Spleen (tissue), 11 donors: ENCODE measurements at regions not wholly inside any gene's neighbourhood (a gene's known extent, or its start where the extent isn't known, plus 50 kb on each side); places are given as distances from the start of the nearest gene placed in this dataset.

Experiments used
- DNase-seq: peaks from one replicate; pipeline ENCODE4 v3.0.0-alpha.2; 2020
- H3K27ac ChIP-seq, 8 donors: fragments of 200-600 bp; sonication (generic) in 7 of 8; 1 replicate in 4 of 8; 2 replicates in 4 of 8; pipeline versions ENCODE4 v1.5.0 to v1.8.0; 2016 to 2021; ENCODE audit warnings: inconsistent platforms in 4 of 8, mild to moderate bottlenecking in 4 of 8, moderate library complexity in 1 of 8
- H3K27me3 ChIP-seq, 7 donors: fragments of 200-600 bp; sonication (generic) in 6 of 7; replicated peaks in 1 of 7; 1 replicate in 4 of 7; 2 replicates in 3 of 7; pipeline versions ENCODE4 v1.5.0 to v1.8.0; 2016 to 2021; ENCODE audit warnings: inconsistent platforms in 3 of 7, mild to moderate bottlenecking in 1 of 7
- H3K36me3 ChIP-seq, 6 donors: fragments of 200-600 bp; sonication (generic) in 5 of 6; 1 replicate in 4 of 6; 2 replicates in 2 of 6; pipeline versions ENCODE4 v1.5.0 to v1.8.0; 2016 to 2021; ENCODE audit warnings: inconsistent platforms in 2 of 6
- H3K4me1 ChIP-seq, 6 donors: fragments of 200-600 bp; sonication (generic) in 5 of 6; 1 replicate in 3 of 6; 2 replicates in 3 of 6; pipeline versions ENCODE4 v1.5.0 to v1.8.0; 2016 to 2021; ENCODE audit warnings: inconsistent platforms in 3 of 6
- H3K4me3 ChIP-seq, 8 donors: fragments of 200-600 bp; sonication (generic) in 7 of 8; 1 replicate in 4 of 8; 2 replicates in 4 of 8; pipeline versions ENCODE4 v1.5.0 to v1.8.0; 2016 to 2021; ENCODE audit warnings: inconsistent platforms in 4 of 8, mild to moderate bottlenecking in 4 of 8, moderate library complexity in 2 of 8
- H3K9me3 ChIP-seq, 8 donors: fragments of 200-600 bp; sonication (generic) in 7 of 8; 1 replicate in 4 of 8; 2 replicates in 4 of 8; pipeline versions ENCODE4 v1.5.0 to v1.8.0; 2016 to 2021; ENCODE audit warnings: inconsistent platforms in 4 of 8
- CTCF ChIP-seq, 11 experiments: fragments of 200-600 bp in 7 of 11; fragments of 450-650 bp in 4 of 11; sonication (generic) in 4 of 11; IDR thresholded peaks in 8 of 11; conservative IDR thresholded peaks in 3 of 11; 1 replicate in 7 of 11; 2 replicates in 4 of 11; pipeline versions ENCODE4 v1.4.0 to v1.8.0; 2016 to 2021; ENCODE audit warnings: antibody characterized with exemption in 11 of 11, inconsistent platforms in 4 of 11, mild to moderate bottlenecking in 1 of 11
- POLR2A ChIP-seq, 3 donors: fragments of 450-650 bp; IDR thresholded peaks; one replicate each; pipeline ENCODE4 v1.5.1; 2017; ENCODE audit warnings: antibody characterized with exemption in 3 of 3, mild to moderate bottlenecking in 1 of 3
- POLR2AphosphoS5 ChIP-seq, 3 donors: sonication (generic); formaldehyde crosslinking; IDR thresholded peaks; one replicate each; pipeline ENCODE4 v1.5.1; 2017; ENCODE audit warnings: antibody characterized with exemption in 3 of 3
- WGBS, 5 donors: extraction: QIAGEN DNeasy Blood & Tissue Kit in 3 of 5; methylation state at CpG; one replicate each; pipeline versions ENCODE4 v1.1.5 to v1.1.7; 2013 to 2018; 5-methylcytosine and 5-hydroxymethylcytosine counted together
- intact Hi-C: fragments of 100-400 bp; cut with DNase I; formaldehyde crosslinking; loops from one replicate; pipeline ENCODE4 v1.15.0; 2023; ENCODE audit warnings: low total_unique reads
- donor health status: healthy with polysubstance abuse.
- donor health status: DM: no; HTN: no; CAD: no; lungs with moderate emphysema.
- donor health status: DM: no; HTN: no; CAD: no.
- donor health status: Bipolar disorder and iron deficiency.
- donor health status: healthy.
- donor health status: DM: no; HTN: no; CAD: no.
- donor health status: DM: yes; HTN: yes; CAD: no.

GRCh38 chr9:99718631-99719030, 103.1 kb upstream of the NR4A3 start:
- H3K9me3 ChIP-seq: no peaks in the 10 kb centered on the region
- H3K4me1 ChIP-seq: peaks cover 3 to 34% (median 23%) of the 10 kb centered on the region in 6 donors
- no peaks in the 10 kb centered on the region for H3K36me3 ChIP-seq
- intact Hi-C loops: no loop called here
- DNase-seq: no peak
- H3K27me3 ChIP-seq: no peaks in the 10 kb centered on the region
- TF ChIP-seq POLR2AphosphoS5 (IDR thresholded peaks at IDR 0.05): no peak
- no peak for TF ChIP-seq POLR2A (IDR thresholded peaks at IDR 0.05)
- no peak for TF ChIP-seq CTCF (IDR thresholded peaks at IDR 0.05 in 8 of 11, conservative IDR thresholded peaks at IDR 0.05 in 3 of 11)
- no peak overlapping the region for H3K4me3 ChIP-seq
- H3K27ac ChIP-seq: no peak overlapping the region

- peak overlapping the region in 4 of 8 donors; percentile 5 to 57 (median 20) for H3K4me3 ChIP-seq
- 3 to 9% (median 4%) methylated on average over 1 of the region's 1 CpG for WGBS, 5 donors
- peaks cover 3 to 35% (median 23%) of the 10 kb centered on the region in 6 donors for H3K4me1 ChIP-seq
- H3K27me3 ChIP-seq: no peaks in the 10 kb centered on the region
- TF ChIP-seq POLR2A (IDR thresholded peaks at IDR 0.05): no peak
- TF ChIP-seq CTCF (IDR thresholded peaks at IDR 0.05 in 8 of 11, conservative IDR thresholded peaks at IDR 0.05 in 3 of 11): no peak
- no peak for TF ChIP-seq POLR2AphosphoS5 (IDR thresholded peaks at IDR 0.05)
- no peaks in the 10 kb centered on the region for H3K9me3 ChIP-seq
- H3K27ac ChIP-seq: peak overlapping the region; percentile 24 to 82 (median 70)
- DNase-seq: no peak
- no peaks in the 10 kb centered on the region for H3K36me3 ChIP-seq
- intact Hi-C loops: no loop called here
Observed at GRCh38 chr9:99720455-99721050, 101.1 kb upstream of the NR4A3 start.

- Histone ChIP-seq H3K27me3 (no peaks in the 10 kb centered on the region), H3K4me3 (no peak overlapping the region), H3K9me3 (no peaks in the 10 kb centered on the region), H3K4me1 (peaks cover 3 to 35% (median 23%) of the 10 kb centered on the region in 6 donors), H3K36me3 (no peaks in the 10 kb centered on the region), H3K27ac (no peak overlapping the region)
- WGBS, 5 donors: 82 to 96% (median 84%) methylated on average over 2 of the region's 2 CpGs
- intact Hi-C loops: no loop called here
- TF ChIP-seq CTCF (IDR thresholded peaks at IDR 0.05 in 8 of 11, conservative IDR thresholded peaks at IDR 0.05 in 3 of 11): no peak
- no peak for TF ChIP-seq POLR2AphosphoS5 (IDR thresholded peaks at IDR 0.05)
- no peak for TF ChIP-seq POLR2A (IDR thresholded peaks at IDR 0.05)
- DNase-seq: no peak
Observed at GRCh38 chr9:99721898-99722297, 99.8 kb upstream of the NR4A3 start.

- DNase-seq: no peak
- H3K27ac ChIP-seq: no peak overlapping the region
- intact Hi-C loops: no loop called here
- no peaks in the 10 kb centered on the region for H3K9me3 ChIP-seq
- peaks cover 3 to 35% (median 23%) of the 10 kb centered on the region in 6 donors for H3K4me1 ChIP-seq
- 49 to 64% (median 52%) methylated on average over 2 of the region's 2 CpGs for WGBS, 5 donors
- TF ChIP-seq POLR2AphosphoS5 (IDR thresholded peaks at IDR 0.05): no peak
- H3K27me3 ChIP-seq: no peaks in the 10 kb centered on the region
- no peak overlapping the region for H3K4me3 ChIP-seq
- H3K36me3 ChIP-seq: no peaks in the 10 kb centered on the region
Observed at GRCh38 chr9:99722877-99723276, 98.8 kb upstream of the NR4A3 start.

GRCh38 chr9:99724640-99725039, 97.0 kb upstream of the NR4A3 start:
- Histone ChIP-seq H3K4me3 (no peak overlapping the region), H3K27ac (no peak overlapping the region), H3K27me3 (no peaks in the 10 kb centered on the region), H3K36me3 (no peaks in the 10 kb centered on the region), H3K4me1 (peaks cover 3 to 33% (median 22%) of the 10 kb centered on the region in 6 donors), H3K9me3 (no peaks in the 10 kb centered on the region)
- DNase-seq: no peak
- intact Hi-C loops: no loop called here
- TF ChIP-seq CTCF (IDR thresholded peaks at IDR 0.05 in 8 of 11, conservative IDR thresholded peaks at IDR 0.05 in 3 of 11): no peak
- TF ChIP-seq POLR2A (IDR thresholded peaks at IDR 0.05): no peak
- no peak for TF ChIP-seq POLR2AphosphoS5 (IDR thresholded peaks at IDR 0.05)
